ENCODE measurements at regions not wholly inside any gene's neighbourhood (a gene's known extent, or its start where the extent isn't known, plus 50 kb on each side); places are given as distances from the start of the nearest gene placed in this dataset.

DNA sequence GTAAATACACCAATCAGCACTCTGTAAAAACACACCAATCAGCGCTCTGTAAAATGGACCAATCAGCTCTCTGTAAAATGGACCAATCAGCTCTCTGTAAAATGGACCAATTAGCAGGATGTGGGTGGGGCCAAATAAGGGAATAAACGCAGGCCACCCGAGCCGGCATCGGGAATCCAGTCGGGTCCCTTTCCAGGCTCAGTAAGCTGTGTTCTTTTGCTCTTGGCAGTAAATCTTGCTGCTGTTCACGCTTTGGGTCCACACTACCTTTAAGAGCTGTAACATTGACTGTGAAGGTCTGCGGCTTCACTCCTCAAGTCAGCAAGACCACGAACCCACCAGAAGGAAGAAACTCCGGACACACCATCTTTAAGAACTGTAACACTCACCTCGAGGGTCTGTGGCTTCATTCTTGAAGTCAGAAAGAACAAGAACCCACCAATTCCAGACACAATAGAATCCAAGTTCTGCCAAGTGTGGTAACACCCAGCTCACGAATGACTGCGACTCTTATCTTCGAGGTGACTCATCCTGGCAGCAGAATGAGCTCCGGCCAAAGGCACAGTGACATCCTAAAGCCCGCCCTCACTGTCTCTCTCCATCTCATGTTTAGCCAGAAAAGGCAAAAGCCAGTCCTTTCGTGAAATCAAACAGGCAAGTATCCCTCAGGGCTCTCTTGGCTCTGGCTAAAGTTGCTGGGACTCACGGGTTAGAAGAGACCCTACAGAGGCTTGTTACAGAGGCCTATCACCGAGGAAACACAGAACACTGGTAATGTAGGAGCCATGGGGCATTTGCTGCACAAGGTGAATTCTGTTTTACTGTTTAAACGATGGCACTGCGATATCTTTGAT, 155.2 kb downstream of the FAM43A start (continued):
- TF ChIP-seq ZNF462 (CRISPR knock-in tag; IDR thresholded peaks at IDR 0.05) = no peak

DNA sequence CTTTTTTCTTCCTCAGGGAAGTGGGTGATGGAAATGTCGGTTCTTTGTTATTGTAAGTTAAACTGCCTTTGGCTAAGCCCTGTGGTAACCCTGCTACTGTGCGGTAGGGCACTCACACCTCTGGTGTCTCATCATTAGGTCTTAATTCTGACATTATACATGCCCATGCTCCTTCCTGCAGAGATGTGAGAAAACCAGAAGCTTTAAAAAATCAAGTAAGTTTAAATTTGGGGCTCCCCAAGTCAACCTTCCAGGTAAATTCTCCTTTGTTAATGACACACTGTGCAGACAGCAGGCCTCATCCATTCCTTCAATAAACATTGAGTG, 155.8 kb downstream of the FAM43A start:
- no peaks in the 10 kb centered on the region for H3K4me1 ChIP-seq (ENCODE audit: insufficient read depth)
- DNase-seq (ENCODE audit: low spot score) (no peak), ATAC-seq (no peak)
- no peak overlapping the region for H3K4me3 Mint-ChIP-seq
- no peak overlapping the region for H3K4me3 ChIP-seq
- no peaks in the 10 kb centered on the region for H3K9me2 ChIP-seq (ENCODE audit: insufficient read depth)
- no peaks in the 10 kb centered on the region for H3K27me3 ChIP-seq (ENCODE audit: insufficient read depth)
- no peaks in the 10 kb centered on the region for H3K36me3 Mint-ChIP-seq (ENCODE audit: low read depth)
- H3K4me2 ChIP-seq = no peak overlapping the region
- H3F3A ChIP-seq (replicated peaks; ENCODE audit: low read depth) = no peaks in the 10 kb centered on the region
- peaks cover 4% of the 10 kb centered on the region; the same call in 1 of the 3 replicates for H3K9me3 Mint-ChIP-seq
- H3K27ac Mint-ChIP-seq = no peak overlapping the region
- H3K27ac ChIP-seq (ENCODE audit: low read depth) = no peak overlapping the region
- H2AFZ ChIP-seq = peak overlapping the region; percentile 47; the same call in 1 of the 2 replicates
- H4K20me1 ChIP-seq (replicated peaks; ENCODE audit: insufficient read depth) = no peaks in the 10 kb centered on the region
- H3K79me2 ChIP-seq (replicated peaks; ENCODE audit: insufficient read depth) = no peaks in the 10 kb centered on the region
- H3K4me1 Mint-ChIP-seq = no peaks in the 10 kb centered on the region
- H3K36me3 ChIP-seq (ENCODE audit: insufficient read depth) = no peaks in the 10 kb centered on the region
- H3K27me3 Mint-ChIP-seq (ENCODE audit: insufficient read depth, low read depth, poor library complexity) = peaks cover 2% of the 10 kb centered on the region
- TF ChIP-seq NANOG (IDR thresholded peaks at IDR 0.05; ENCODE audit: borderline replicate concordance) (no peak), POLR2AphosphoS5 (IDR thresholded peaks at IDR 0.05; ENCODE audit: low read depth) (no peak), ZNF331 (CRISPR knock-in tag; IDR thresholded peaks at IDR 0.05; ENCODE audit: low read depth) (no peak), EZH2 (IDR thresholded peaks at IDR 0.05; ENCODE audit: low read depth, unreplicated experiment) (no peak), EZH2phosphoT487 (IDR thresholded peaks at IDR 0.05; ENCODE audit: unreplicated experiment) (no peak)
- TF ChIP-seq, protein P1, sequence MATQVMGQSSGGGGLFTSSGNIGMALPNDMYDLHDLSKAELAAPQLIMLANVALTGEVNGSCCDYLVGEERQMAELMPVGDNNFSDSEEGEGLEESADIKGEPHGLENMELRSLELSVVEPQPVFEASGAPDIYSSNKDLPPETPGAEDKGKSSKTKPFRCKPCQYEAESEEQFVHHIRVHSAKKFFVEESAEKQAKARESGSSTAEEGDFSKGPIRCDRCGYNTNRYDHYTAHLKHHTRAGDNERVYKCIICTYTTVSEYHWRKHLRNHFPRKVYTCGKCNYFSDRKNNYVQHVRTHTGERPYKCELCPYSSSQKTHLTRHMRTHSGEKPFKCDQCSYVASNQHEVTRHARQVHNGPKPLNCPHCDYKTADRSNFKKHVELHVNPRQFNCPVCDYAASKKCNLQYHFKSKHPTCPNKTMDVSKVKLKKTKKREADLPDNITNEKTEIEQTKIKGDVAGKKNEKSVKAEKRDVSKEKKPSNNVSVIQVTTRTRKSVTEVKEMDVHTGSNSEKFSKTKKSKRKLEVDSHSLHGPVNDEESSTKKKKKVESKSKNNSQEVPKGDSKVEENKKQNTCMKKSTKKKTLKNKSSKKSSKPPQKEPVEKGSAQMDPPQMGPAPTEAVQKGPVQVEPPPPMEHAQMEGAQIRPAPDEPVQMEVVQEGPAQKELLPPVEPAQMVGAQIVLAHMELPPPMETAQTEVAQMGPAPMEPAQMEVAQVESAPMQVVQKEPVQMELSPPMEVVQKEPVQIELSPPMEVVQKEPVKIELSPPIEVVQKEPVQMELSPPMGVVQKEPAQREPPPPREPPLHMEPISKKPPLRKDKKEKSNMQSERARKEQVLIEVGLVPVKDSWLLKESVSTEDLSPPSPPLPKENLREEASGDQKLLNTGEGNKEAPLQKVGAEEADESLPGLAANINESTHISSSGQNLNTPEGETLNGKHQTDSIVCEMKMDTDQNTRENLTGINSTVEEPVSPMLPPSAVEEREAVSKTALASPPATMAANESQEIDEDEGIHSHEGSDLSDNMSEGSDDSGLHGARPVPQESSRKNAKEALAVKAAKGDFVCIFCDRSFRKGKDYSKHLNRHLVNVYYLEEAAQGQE (IDR thresholded peaks at IDR 0.05; ENCODE audit: unreplicated experiment) = no peak
- TF ChIP-seq, protein P2, sequence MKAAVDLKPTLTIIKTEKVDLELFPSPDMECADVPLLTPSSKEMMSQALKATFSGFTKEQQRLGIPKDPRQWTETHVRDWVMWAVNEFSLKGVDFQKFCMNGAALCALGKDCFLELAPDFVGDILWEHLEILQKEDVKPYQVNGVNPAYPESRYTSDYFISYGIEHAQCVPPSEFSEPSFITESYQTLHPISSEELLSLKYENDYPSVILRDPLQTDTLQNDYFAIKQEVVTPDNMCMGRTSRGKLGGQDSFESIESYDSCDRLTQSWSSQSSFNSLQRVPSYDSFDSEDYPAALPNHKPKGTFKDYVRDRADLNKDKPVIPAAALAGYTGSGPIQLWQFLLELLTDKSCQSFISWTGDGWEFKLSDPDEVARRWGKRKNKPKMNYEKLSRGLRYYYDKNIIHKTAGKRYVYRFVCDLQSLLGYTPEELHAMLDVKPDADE (IDR thresholded peaks at IDR 0.05) = no peak
- TF ChIP-seq, protein P3, sequence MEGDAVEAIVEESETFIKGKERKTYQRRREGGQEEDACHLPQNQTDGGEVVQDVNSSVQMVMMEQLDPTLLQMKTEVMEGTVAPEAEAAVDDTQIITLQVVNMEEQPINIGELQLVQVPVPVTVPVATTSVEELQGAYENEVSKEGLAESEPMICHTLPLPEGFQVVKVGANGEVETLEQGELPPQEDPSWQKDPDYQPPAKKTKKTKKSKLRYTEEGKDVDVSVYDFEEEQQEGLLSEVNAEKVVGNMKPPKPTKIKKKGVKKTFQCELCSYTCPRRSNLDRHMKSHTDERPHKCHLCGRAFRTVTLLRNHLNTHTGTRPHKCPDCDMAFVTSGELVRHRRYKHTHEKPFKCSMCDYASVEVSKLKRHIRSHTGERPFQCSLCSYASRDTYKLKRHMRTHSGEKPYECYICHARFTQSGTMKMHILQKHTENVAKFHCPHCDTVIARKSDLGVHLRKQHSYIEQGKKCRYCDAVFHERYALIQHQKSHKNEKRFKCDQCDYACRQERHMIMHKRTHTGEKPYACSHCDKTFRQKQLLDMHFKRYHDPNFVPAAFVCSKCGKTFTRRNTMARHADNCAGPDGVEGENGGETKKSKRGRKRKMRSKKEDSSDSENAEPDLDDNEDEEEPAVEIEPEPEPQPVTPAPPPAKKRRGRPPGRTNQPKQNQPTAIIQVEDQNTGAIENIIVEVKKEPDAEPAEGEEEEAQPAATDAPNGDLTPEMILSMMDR (conservative IDR thresholded peaks at IDR 0.05; ENCODE audit: low read depth in 2 of 2) = no peak

Measured in GM23338 (cell line).